ENCODE measurements at regions not wholly inside any gene's neighbourhood (a gene's known extent, or its start where the extent isn't known, plus 50 kb on each side); places are given as distances from the start of the nearest gene placed in this dataset.

- no peak for TF ChIP-seq YY1 (IDR thresholded peaks at IDR 0.05; ENCODE audit: insufficient read depth, insufficient read length)
- no peak for TF ChIP-seq SUZ12 (IDR thresholded peaks at IDR 0.05; ENCODE audit: extremely low read depth, insufficient read depth, insufficient read length)
- TF ChIP-seq ZNF274 (IDR thresholded peaks at IDR 0.05; ENCODE audit: low read depth, low read length) = no peak
Measured at GRCh38 chr1:29695803-29696202, 459.5 kb downstream of the PTPRU start.

Data from NT2/D1 (cell line).